Astrocyte of the cerebellum (primary cell): ENCODE measurements at regions not wholly inside any gene's neighbourhood (a gene's known extent, or its start where the extent isn't known, plus 50 kb on each side); places are given as distances from the start of the nearest gene placed in this dataset.

ENCODE experiments used
- DNase-seq: peaks from one replicate; pipeline ENCODE4 v3.0.0-alpha.2; 2011; ENCODE audit warnings: low read depth
- H3K4me3 ChIP-seq: 2 replicates; pipeline ENCODE4 v1.5.1; 2011; ENCODE audit warnings: mild to moderate bottlenecking, low read depth, low read length, moderate library complexity
- CTCF ChIP-seq: IDR thresholded peaks from 2 replicates; pipeline ENCODE4 v1.5.1; 2012; ENCODE audit warnings: low read length, low read depth, moderate library complexity, mild to moderate bottlenecking; ENCODE audit errors: missing control alignments
- in situ Hi-C: cut with HindIII; loops from 2 replicates; pipeline ENCODE4 v1.10.0; 2017; ENCODE audit warnings: low sequenced_read_pairs

- peak; percentile 53 for DNase-seq
- H3K4me3 ChIP-seq: no peak overlapping the region
- in situ Hi-C loops: no loop called here
- no peak for TF ChIP-seq CTCF
Measured at GRCh38 chr7:142542942-142543341, 206.3 kb upstream of the PRSS1 start.

- in situ Hi-C loops: no loop called here
- DNase-seq: no peak
- H3K4me3 ChIP-seq: no peak overlapping the region
- no peak for TF ChIP-seq CTCF
Measured at GRCh38 chr7:142542105-142542504, 207.2 kb upstream of the PRSS1 start.

DNA sequence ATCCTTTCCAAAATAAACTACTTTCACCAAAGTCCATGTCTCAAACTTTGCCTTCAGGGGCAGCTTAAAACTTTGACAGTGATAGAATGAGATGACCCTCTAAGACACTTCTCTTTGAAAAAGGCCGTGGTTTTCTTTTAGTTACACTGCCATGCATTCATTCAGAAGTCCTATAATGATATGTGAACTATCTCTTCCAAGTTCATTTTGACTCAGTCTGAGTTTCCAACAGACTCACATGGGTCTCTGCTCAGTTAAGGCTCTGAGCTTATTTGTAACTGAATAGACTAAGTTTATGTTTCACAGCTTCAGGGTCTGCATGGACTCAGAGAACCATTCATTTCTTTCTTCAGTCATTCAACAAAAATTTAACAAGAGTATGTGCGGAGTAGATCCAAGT, 208.9 kb upstream of the PRSS1 start:
- H3K4me3 ChIP-seq: no peak overlapping the region
- no peak for DNase-seq
- in situ Hi-C loops: no loop called here
- no peak for TF ChIP-seq CTCF

DNA sequence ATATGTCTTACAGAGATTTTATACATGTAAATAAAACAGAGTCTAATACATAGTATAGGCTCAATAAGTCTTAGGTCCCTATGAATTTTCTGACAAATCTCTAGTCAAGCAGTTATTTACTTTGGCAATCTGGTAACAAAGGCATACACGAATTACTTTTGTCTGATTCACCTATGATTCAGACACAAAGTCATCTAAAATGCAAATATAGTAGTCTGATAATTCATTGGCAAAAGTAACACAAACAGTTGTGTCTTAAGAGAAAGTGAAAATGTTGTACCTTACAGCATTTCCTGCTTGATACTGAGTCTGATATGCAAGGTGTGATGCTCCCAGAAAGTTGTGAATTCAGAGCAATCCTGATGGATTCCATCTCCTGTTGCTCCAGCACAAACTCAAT, 209.4 kb upstream of the PRSS1 start:
- in situ Hi-C loops: no loop called here
- peak; percentile 23 for DNase-seq
- no peak for TF ChIP-seq CTCF

DNA sequence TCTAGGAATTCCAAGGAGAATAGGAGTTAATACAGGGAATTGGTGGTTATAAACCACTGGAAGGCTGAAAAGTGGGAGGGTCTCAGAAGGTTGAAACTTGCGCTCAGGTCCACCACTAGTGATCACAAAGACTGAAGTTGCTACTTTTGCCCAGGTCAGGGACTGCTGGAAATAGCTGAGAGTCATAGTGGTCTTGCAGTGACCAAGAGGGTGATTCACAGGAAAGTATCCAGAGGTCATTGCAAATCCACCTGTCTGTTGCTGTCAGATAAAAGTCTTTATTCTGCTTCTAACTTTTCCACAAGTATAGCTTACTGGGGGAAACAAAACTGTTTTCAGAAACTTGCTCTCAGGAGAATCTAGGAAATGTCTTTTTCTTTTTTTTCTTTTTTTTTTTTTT, 211.5 kb upstream of the PRSS1 start:
- TF ChIP-seq CTCF: no peak
- in situ Hi-C loops: no loop called here
- DNase-seq: no peak
- no peak overlapping the region for H3K4me3 ChIP-seq

More for the DNA sequence above, 209.4 kb upstream of the PRSS1 start:
- no peak overlapping the region for H3K4me3 ChIP-seq

DNA sequence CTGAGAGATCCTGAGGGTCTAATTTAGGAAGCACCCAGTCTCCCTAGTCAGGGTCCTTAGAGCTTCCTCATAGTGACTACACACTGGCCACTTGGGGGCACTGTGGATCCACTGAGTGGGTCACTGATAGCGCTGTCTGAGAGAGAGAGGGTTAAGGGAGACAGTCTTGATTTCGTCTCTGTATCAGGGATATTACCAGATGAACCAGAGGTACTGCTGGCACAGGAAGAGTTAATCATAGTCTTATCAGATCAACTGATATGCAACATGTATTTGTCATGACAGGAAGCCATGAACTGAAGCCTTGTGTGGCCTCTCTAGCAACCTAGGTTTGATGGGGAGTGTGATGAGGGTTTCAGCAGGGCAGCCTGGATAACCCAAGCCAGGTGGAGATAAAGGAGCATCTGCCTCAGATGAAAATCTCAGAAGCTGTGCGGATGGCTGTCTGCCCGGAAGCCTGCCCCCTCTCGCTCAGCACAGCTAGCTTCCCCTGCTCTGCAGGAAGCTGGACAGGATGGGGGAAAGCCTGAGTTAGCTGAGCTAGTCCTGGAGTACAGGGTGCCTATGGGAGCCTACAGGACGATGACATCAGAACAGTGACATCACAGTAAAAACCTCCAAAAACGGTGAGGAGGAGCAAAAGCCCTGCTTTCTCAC, 214.0 kb upstream of the PRSS1 start:
- H3K4me3 ChIP-seq: no peak overlapping the region
- in situ Hi-C loops: no loop called here
- peak; percentile 94 for TF ChIP-seq CTCF
- DNase-seq: peak; percentile 78
